ENCODE measurements at regions not wholly inside any gene's neighbourhood (a gene's known extent, or its start where the extent isn't known, plus 50 kb on each side); places are given as distances from the start of the nearest gene placed in this dataset.

DNA sequence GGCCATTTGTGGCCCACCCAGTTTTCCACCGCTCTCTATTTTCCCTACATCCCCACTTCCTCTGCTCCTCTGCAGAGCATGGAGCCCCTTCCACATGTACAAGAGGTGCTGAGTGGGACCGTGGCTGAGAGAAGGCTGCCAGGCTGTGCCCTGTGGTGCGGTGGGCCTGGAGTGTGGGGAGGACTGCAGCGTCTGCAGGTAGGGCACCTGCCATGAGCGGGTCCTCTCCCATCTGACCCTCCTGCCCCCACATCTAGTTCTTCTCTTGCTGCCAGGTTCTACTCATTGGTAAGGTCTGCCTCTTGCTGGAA lies 145.6 kb upstream of the FAM20C start:
- Mint-ChIP-seq H3K36me3 (no peaks in the 10 kb centered on the region), H3K27ac (no peak overlapping the region), H3K4me3 (no peak overlapping the region), H3K4me1 (no peaks in the 10 kb centered on the region), H3K9me3 (peaks cover 0 to 2% (median 0%) of the 10 kb centered on the region in 8 donors), H3K27me3 (peaks cover 16 to 39% of the 10 kb centered on the region in 2 donors)
- CTCF ChIA-PET (ENCODE audit: partially characterized antibody), result no interaction called here
- Histone ChIP-seq H3K36me3 (ENCODE audit: insufficient read depth, low read length) (no peaks in the 10 kb centered on the region), H3K4me3 (ENCODE audit: low read length in 2 of 2) (no peak overlapping the region), H3K27ac (ENCODE audit: low read depth, low read length) (no peak overlapping the region), H3K27me3 (ENCODE audit: insufficient read depth, low read length) (peaks cover 11% of the 10 kb centered on the region), H3K9me3 (ENCODE audit: control insufficient read depth in 1 of 2, low read length in 2 of 2) (no peaks in the 10 kb centered on the region), H3K4me1 (ENCODE audit: insufficient read depth, low read length) (no peaks in the 10 kb centered on the region)
- intact Hi-C loops (cut with micrococcal nuclease), result no loop called here
- DNase-seq, result no peak
- POLR2A ChIA-PET (ENCODE audit: partially characterized antibody), result no interaction called here

GRCh38 chr7:51456-52068 lies 140.8 kb upstream of the FAM20C start:
- Mint-ChIP-seq H3K4me1 (no peaks in the 10 kb centered on the region), H3K4me3 (no peak overlapping the region), H3K9me3 (peaks cover 0 to 2% (median 0%) of the 10 kb centered on the region in 8 donors), H3K27ac (no peak overlapping the region), H3K36me3 (no peaks in the 10 kb centered on the region), H3K27me3 (peaks cover 0 to 6% of the 10 kb centered on the region in 2 donors)
- H3K27me3 ChIP-seq (ENCODE audit: insufficient read depth, low read length), result no peaks in the 10 kb centered on the region
- POLR2A ChIA-PET (ENCODE audit: partially characterized antibody), result no interaction called here
- no peaks in the 10 kb centered on the region for H3K4me1 ChIP-seq (ENCODE audit: insufficient read depth, low read length)
- no peak overlapping the region for H3K27ac ChIP-seq (ENCODE audit: low read depth, low read length)
- H3K4me3 ChIP-seq (ENCODE audit: low read length in 2 of 2), result no peak overlapping the region
- no peaks in the 10 kb centered on the region for H3K9me3 ChIP-seq (ENCODE audit: control insufficient read depth in 1 of 2, low read length in 2 of 2)
- intact Hi-C loops (cut with micrococcal nuclease), result no loop called here
- CTCF ChIA-PET (ENCODE audit: partially characterized antibody), result no interaction called here
- DNase-seq, result no peak
- H3K36me3 ChIP-seq (ENCODE audit: insufficient read depth, low read length), result no peaks in the 10 kb centered on the region

DNA sequence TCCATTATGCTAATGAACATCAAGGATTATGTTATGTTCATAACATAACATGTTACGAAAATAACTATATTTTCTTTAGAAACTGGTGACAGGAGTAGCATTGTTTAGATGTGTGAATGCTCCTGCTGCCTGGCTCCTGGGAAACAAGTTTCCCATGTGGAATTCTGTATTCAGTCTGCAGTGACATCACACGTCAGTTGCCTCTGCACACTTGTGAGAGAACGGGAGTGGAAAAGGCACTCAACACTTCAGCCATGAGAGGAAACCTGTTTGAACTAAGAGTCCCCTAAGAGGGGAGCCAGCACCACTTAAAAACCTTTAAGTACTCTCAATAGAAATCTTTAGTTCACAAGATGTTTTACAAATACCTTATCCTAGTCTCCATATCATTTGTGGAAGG lies 140.3 kb upstream of the FAM20C start:
- no peak for DNase-seq
- CTCF ChIA-PET (ENCODE audit: partially characterized antibody), result no interaction called here
- Mint-ChIP-seq H3K4me1 (no peaks in the 10 kb centered on the region), H3K27ac (no peak overlapping the region), H3K4me3 (no peak overlapping the region), H3K27me3 (peaks cover 0 to 3% of the 10 kb centered on the region in 2 donors), H3K36me3 (no peaks in the 10 kb centered on the region), H3K9me3 (peaks cover 0 to 2% (median 0%) of the 10 kb centered on the region in 8 donors)
- intact Hi-C loops (cut with micrococcal nuclease), result no loop called here
- no peaks in the 10 kb centered on the region for H3K4me1 ChIP-seq (ENCODE audit: insufficient read depth, low read length)
- no peak overlapping the region for H3K4me3 ChIP-seq (ENCODE audit: low read length in 2 of 2)
- H3K27ac ChIP-seq (ENCODE audit: low read depth, low read length), result no peak overlapping the region
- no peaks in the 10 kb centered on the region for H3K9me3 ChIP-seq (ENCODE audit: control insufficient read depth in 1 of 2, low read length in 2 of 2)
- POLR2A ChIA-PET (ENCODE audit: partially characterized antibody), result no interaction called here
- no peaks in the 10 kb centered on the region for H3K27me3 ChIP-seq (ENCODE audit: insufficient read depth, low read length)
- no peaks in the 10 kb centered on the region for H3K36me3 ChIP-seq (ENCODE audit: insufficient read depth, low read length)

DNA sequence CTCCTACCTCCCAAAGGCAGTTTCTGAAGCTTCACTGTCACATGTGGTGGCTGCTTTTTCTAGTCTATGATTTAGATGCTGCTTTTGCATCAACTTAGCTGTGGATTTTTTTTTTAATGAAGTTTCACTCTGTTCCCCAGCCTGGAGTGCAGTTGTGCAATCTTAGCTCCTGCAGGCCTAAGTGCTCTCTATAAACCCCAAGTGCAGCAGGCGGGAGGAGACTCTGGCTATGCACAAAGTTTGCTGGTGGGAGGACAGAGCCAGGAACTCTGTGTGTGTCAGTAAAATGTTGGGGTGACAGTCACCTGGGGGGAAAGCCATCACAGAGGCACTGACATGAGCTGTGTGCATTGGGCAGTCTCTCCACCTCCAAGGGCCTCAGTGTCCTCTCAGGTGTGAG lies 138.8 kb upstream of the FAM20C start:
- Histone ChIP-seq H3K4me3 (ENCODE audit: low read length in 2 of 2) (no peak overlapping the region), H3K36me3 (ENCODE audit: insufficient read depth, low read length) (no peaks in the 10 kb centered on the region), H3K9me3 (ENCODE audit: control insufficient read depth in 1 of 2, low read length in 2 of 2) (no peaks in the 10 kb centered on the region), H3K27me3 (ENCODE audit: insufficient read depth, low read length) (no peaks in the 10 kb centered on the region), H3K4me1 (ENCODE audit: insufficient read depth, low read length) (no peaks in the 10 kb centered on the region), H3K27ac (ENCODE audit: low read depth, low read length) (no peak overlapping the region)
- no peak overlapping the region for H3K27ac Mint-ChIP-seq
- peaks cover 0 to 3% of the 10 kb centered on the region in 2 donors for H3K27me3 Mint-ChIP-seq
- POLR2A ChIA-PET (ENCODE audit: partially characterized antibody), result no interaction called here
- no peak overlapping the region for H3K4me3 Mint-ChIP-seq
- no peaks in the 10 kb centered on the region for H3K4me1 Mint-ChIP-seq
- intact Hi-C loops (cut with micrococcal nuclease), result no loop called here
- peaks cover 0 to 2% (median 0%) of the 10 kb centered on the region in 8 donors for H3K9me3 Mint-ChIP-seq
- H3K36me3 Mint-ChIP-seq, result no peaks in the 10 kb centered on the region
- no peak for DNase-seq
- CTCF ChIA-PET (ENCODE audit: partially characterized antibody), result no interaction called here

- Mint-ChIP-seq H3K27me3 (peaks cover 2 to 3% of the 10 kb centered on the region in 2 donors), H3K4me1 (no peaks in the 10 kb centered on the region), H3K9me3 (peaks cover 0 to 2% (median 0%) of the 10 kb centered on the region in 8 donors), H3K4me3 (no peak overlapping the region), H3K36me3 (no peaks in the 10 kb centered on the region), H3K27ac (no peak overlapping the region)
- ChIA-PET CTCF (ENCODE audit: partially characterized antibody) (no interaction called here), POLR2A (ENCODE audit: partially characterized antibody) (no interaction called here)
- intact Hi-C loops (cut with micrococcal nuclease), result no loop called here
- Histone ChIP-seq H3K27me3 (ENCODE audit: insufficient read depth, low read length) (no peaks in the 10 kb centered on the region), H3K4me3 (ENCODE audit: low read length in 2 of 2) (no peak overlapping the region), H3K36me3 (ENCODE audit: insufficient read depth, low read length) (no peaks in the 10 kb centered on the region), H3K4me1 (ENCODE audit: insufficient read depth, low read length) (no peaks in the 10 kb centered on the region), H3K9me3 (ENCODE audit: control insufficient read depth in 1 of 2, low read length in 2 of 2) (no peaks in the 10 kb centered on the region), H3K27ac (ENCODE audit: low read depth, low read length) (no peak overlapping the region)
- DNase-seq, result no peak
Measured at GRCh38 chr7:54615-55014, 137.8 kb upstream of the FAM20C start.

- H3K4me3 ChIP-seq (ENCODE audit: low read length in 2 of 2), result no peak overlapping the region
- ChIA-PET CTCF (ENCODE audit: partially characterized antibody) (no interaction called here), POLR2A (ENCODE audit: partially characterized antibody) (no interaction called here)
- Mint-ChIP-seq H3K9me3 (no peaks in the 10 kb centered on the region), H3K4me3 (no peak overlapping the region), H3K27ac (no peak overlapping the region), H3K4me1 (no peaks in the 10 kb centered on the region), H3K27me3 (peaks cover 2 to 3% of the 10 kb centered on the region in 2 donors), H3K36me3 (no peaks in the 10 kb centered on the region)
- H3K27ac ChIP-seq (ENCODE audit: low read depth, low read length), result no peak overlapping the region
- intact Hi-C loops (cut with micrococcal nuclease), result no loop called here
- DNase-seq, result no peak
- H3K36me3 ChIP-seq (ENCODE audit: insufficient read depth, low read length), result no peaks in the 10 kb centered on the region
- no peaks in the 10 kb centered on the region for H3K27me3 ChIP-seq (ENCODE audit: insufficient read depth, low read length)
- H3K9me3 ChIP-seq (ENCODE audit: control insufficient read depth in 1 of 2, low read length in 2 of 2), result no peaks in the 10 kb centered on the region
- no peaks in the 10 kb centered on the region for H3K4me1 ChIP-seq (ENCODE audit: insufficient read depth, low read length)
Measured at GRCh38 chr7:55690-56248, 136.6 kb upstream of the FAM20C start.

DNA sequence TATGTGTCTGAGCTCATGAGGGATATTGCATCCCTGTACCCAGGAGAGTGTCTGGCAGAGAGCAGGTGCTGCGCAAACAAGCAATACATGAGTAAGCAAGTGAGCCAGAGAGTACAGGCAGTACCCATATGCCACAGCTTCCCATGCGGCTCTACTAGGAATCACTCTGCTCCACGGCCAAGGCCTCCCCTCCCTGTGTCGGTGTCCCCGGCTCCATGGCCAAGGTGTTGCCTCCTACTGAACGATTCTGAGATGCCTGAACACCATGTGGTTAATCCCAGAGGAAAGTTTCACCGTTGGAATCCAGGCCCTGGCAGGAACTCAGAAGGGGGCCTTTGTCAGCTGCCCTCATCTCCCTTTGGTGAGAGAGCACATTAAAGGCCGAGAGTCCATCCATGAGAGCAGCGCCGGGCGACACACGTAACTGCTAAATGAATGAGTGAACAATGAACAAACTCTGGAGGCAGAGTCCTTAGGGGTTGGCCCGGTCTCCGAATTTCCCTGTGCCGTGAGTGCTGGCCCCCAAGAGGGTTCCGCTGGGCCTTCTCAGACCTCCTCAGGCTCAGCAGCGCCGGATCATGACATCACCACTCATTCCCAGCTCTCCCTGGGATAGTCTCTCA lies 136.0 kb upstream of the FAM20C start:
- H3K36me3 Mint-ChIP-seq, result no peaks in the 10 kb centered on the region
- H3K36me3 ChIP-seq (ENCODE audit: insufficient read depth, low read length), result no peaks in the 10 kb centered on the region
- POLR2A ChIA-PET (ENCODE audit: partially characterized antibody), result no interaction called here
- peak overlapping the region in 1 of 7 donors; percentile 52 for H3K27ac Mint-ChIP-seq
- intact Hi-C loops (cut with micrococcal nuclease), result no loop called here
- H3K27me3 ChIP-seq (ENCODE audit: insufficient read depth, low read length), result no peaks in the 10 kb centered on the region
- H3K4me3 ChIP-seq (ENCODE audit: low read length in 2 of 2), result no peak overlapping the region
- H3K4me1 Mint-ChIP-seq, result no peaks in the 10 kb centered on the region
- H3K27me3 Mint-ChIP-seq, result peaks cover 2 to 3% of the 10 kb centered on the region in 2 donors
- H3K4me3 Mint-ChIP-seq, result no peak overlapping the region
- no peak for DNase-seq
- H3K27ac ChIP-seq (ENCODE audit: low read depth, low read length), result no peak overlapping the region
- no peaks in the 10 kb centered on the region for H3K9me3 ChIP-seq (ENCODE audit: control insufficient read depth in 1 of 2, low read length in 2 of 2)
- H3K4me1 ChIP-seq (ENCODE audit: insufficient read depth, low read length), result no peaks in the 10 kb centered on the region
- CTCF ChIA-PET (ENCODE audit: partially characterized antibody), result no interaction called here
- peaks cover 0 to 2% (median 0%) of the 10 kb centered on the region in 8 donors for H3K9me3 Mint-ChIP-seq

All from CD4-positive, alpha-beta memory T cell (primary cell).